HG03103 (cell line): ENCODE measurements at regions not wholly inside any gene's neighbourhood (a gene's known extent, or its start where the extent isn't known, plus 50 kb on each side); places are given as distances from the start of the nearest gene placed in this dataset.

Source experiments
- ATAC-seq: cut with Tn5 transposase; IDR thresholded peaks from one replicate; pipeline ENCODE4 v1.9.1; 2021; ENCODE audit warnings: low read depth; ENCODE audit not compliant: unreplicated experiment

- ATAC-seq: no peak
Observed at GRCh38 chr10:125514206-125515162, 168.5 kb downstream of the TEX36 start.

GRCh38 chr10:125513429-125514182 is 169.4 kb downstream of the TEX36 start:
- no peak for ATAC-seq

GRCh38 chr10:125510998-125511397 is 172.0 kb downstream of the TEX36 start:
- no peak for ATAC-seq

- no peak for ATAC-seq
Observed at GRCh38 chr10:125505648-125506047, 177.3 kb downstream of the TEX36 start.

- no peak for ATAC-seq
Observed at GRCh38 chr10:125502276-125502675, 180.7 kb downstream of the TEX36 start.

GRCh38 chr10:125495386-125495785 is 187.6 kb downstream of the TEX36 start:
- no peak for ATAC-seq

GRCh38 chr10:125494651-125495239 is 188.2 kb downstream of the TEX36 start:
- ATAC-seq: no peak

- ATAC-seq: no peak
Observed at GRCh38 chr10:125491381-125491780, 191.6 kb downstream of the TEX36 start.

GRCh38 chr10:125489731-125490130 is 193.2 kb downstream of the TEX36 start:
- ATAC-seq: no peak

GRCh38 chr10:125485665-125486064 is 197.3 kb downstream of the TEX36 start:
- ATAC-seq: no peak

GRCh38 chr10:125484035-125484732 is 198.8 kb downstream of the TEX36 start:
- ATAC-seq: no peak

- ATAC-seq: no peak
Observed at GRCh38 chr10:125482637-125483036, 200.3 kb downstream of the TEX36 start.

- no peak for ATAC-seq
Observed at GRCh38 chr10:125482108-125482507, 200.9 kb downstream of the TEX36 start.

GRCh38 chr10:125479059-125479458 is 203.9 kb downstream of the TEX36 start:
- ATAC-seq: no peak

GRCh38 chr10:125475815-125476214 is 207.1 kb downstream of the TEX36 start:
- no peak for ATAC-seq

- ATAC-seq: no peak
Observed at GRCh38 chr10:125473143-125473793, 209.7 kb downstream of the TEX36 start.

- ATAC-seq: no peak
Observed at GRCh38 chr10:125472010-125472607, 210.9 kb downstream of the TEX36 start.

- ATAC-seq: no peak
Observed at GRCh38 chr10:125468278-125468677, 214.7 kb downstream of the TEX36 start.

GRCh38 chr10:125466685-125467084 is 216.3 kb downstream of the TEX36 start:
- ATAC-seq: no peak

GRCh38 chr10:125462845-125463244 is 220.1 kb downstream of the TEX36 start:
- no peak for ATAC-seq
